Muscle of back (tissue), 3 donors: ENCODE measurements at regions not wholly inside any gene's neighbourhood (a gene's known extent, or its start where the extent isn't known, plus 50 kb on each side); places are given as distances from the start of the nearest gene placed in this dataset.

Experiments used
- DNase-seq, 3 donors: peaks; one replicate each; pipeline versions ENCODE4 v3.0.0 to v3.0.0-alpha.2; 2013

DNA sequence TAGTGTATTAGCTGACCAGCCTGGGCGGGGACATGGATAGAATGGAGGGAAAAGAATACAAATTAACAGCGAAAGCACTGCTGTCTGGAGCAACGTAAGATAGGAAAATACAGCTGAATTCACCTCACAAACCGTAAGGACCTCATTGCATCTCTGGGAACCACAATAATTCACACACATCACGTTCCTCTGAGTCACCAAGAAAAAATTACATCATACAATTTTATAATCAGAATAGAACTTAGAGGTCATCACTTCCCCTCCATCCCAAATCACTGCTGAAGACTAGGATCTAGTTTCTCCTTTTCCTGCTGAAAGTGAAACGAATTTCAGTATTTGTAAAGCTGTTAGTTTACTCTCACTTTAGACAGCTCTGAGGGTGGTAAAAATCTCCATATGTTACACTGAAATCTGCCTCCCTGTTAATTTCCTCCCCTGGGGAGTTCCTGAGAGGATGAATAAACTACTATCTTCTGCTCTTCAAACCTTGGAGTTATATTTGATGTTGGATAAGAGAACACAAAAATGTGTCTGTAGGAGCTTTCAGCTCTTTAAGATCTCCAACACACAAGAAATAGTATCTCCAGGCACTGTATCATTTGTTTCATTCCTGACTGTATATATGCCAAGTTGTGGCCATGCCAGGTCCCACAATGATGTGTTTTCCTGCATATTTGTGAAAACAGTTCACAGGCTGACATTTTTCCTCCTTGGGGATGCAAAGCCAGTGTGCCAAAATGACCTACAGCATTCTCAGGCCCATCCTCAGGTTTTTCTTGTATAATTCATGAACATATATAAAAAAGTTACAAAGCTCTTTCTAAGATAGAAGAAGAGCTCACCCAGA, 63.8 kb upstream of the SSTR1 start:
- peak in 1 of 3 donors; percentile 58 for DNase-seq

DNA sequence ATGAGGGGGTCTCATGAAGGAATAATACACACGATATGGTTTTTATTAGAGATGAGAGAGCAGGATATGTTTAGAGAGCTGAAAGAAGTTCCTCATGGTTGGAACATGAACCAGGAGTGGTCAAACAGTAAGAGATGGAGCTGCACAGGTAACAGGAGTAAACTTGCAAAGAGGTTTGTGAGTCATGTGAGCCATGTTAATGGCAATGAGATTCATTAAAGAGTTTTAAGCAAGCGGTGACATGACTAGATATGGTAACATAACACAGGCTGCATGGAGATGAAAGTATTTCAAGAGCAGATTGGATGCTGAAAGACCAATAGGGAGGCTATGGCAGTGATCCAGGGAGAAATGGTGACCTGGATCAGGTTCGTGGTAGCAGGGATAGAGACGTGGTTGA, 62.6 kb upstream of the SSTR1 start:
- DNase-seq = no peak

DNA sequence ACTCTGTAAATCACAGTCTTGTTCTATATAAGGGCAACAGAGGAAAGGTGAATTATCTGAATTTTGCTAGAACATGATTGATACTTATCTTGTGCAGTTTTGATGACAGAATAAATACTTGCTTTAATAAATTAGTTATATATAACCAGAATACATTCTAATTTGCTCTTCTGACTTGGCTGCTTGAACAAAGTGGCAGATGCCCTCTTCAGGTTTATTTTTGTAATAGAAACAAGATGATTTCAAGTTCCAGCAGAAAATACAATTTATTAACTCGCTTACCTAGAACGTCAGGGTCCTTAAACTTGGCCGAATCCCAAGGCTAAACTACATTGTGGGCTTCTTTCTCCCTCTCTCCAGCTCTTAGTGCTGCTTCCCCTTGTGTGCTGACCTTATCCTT, 57.6 kb upstream of the SSTR1 start:
- no peak for DNase-seq
